H1 (cell line): ENCODE measurements at regions not wholly inside any gene's neighbourhood (a gene's known extent, or its start where the extent isn't known, plus 50 kb on each side); places are given as distances from the start of the nearest gene placed in this dataset.

ENCODE experiments used
- CTCF ChIA-PET: fragments of 300-600 bp; sonication (Branson Sonifier 250); formaldehyde crosslinking; loops from one replicate; lab custom pipeline; 2021; ENCODE audit not compliant: partially characterized antibody; lab: Charles Lee
- POLR2A ChIA-PET: fragments of 300-600 bp; sonication (Branson Sonifier 250); formaldehyde crosslinking; loops from one replicate; lab custom pipeline; 2021; ENCODE audit warnings: inconsistent platforms; ENCODE audit not compliant: partially characterized antibody; lab: Charles Lee
- DNase-seq, 2 experiments: peaks; one replicate each; pipeline versions ENCODE4 v3.0.0 to v3.0.0-alpha.2; 2010 to 2022; ENCODE audit warnings: low spot score in 2 of 2, low read depth in 1 of 2, mixed read lengths in 1 of 2
- FAIRE-seq: peaks from 2 replicates; lab custom pipeline; 2011; peaks lifted over from hg19 to GRCh38; lab: Jason Lieb, UNC
- H2AFZ ChIP-seq: 2 replicates; pipeline ENCODE4 v1.8.1; 2012; ENCODE audit warnings: low read length, inconsistent platforms
- H2AK5ac ChIP-seq: 2 replicates; pipeline ENCODE4 v1.6.1; 2013; ENCODE audit warnings: low read depth, low read length
- H2BK120ac ChIP-seq: replicated peaks from 2 replicates; pipeline ENCODE3; 2013; ENCODE audit warnings: low read depth, low read length, inconsistent platforms
- H2BK12ac ChIP-seq: 2 replicates; pipeline ENCODE4 v1.6.1; 2013; ENCODE audit warnings: low read depth, low read length
- H2BK15ac ChIP-seq: 2 replicates; pipeline ENCODE4 v1.6.1; 2013; ENCODE audit warnings: low read length
- H2BK20ac ChIP-seq: 2 replicates; pipeline ENCODE4 v1.6.1; 2013; ENCODE audit warnings: low read length
- H2BK5ac ChIP-seq: 2 replicates; pipeline ENCODE4 v1.6.1; 2013; ENCODE audit warnings: low read depth, low read length
- H3K14ac ChIP-seq: 2 replicates; pipeline ENCODE4 v1.6.1; 2013; ENCODE audit warnings: inconsistent platforms; ENCODE audit not compliant: insufficient read length
- H3K18ac ChIP-seq: 2 replicates; pipeline ENCODE4 v1.6.1; 2013; ENCODE audit warnings: low read length; ENCODE audit errors: extremely low read depth
- H3K23ac ChIP-seq: 2 replicates; pipeline ENCODE4 v1.6.1; 2013; ENCODE audit warnings: inconsistent platforms; ENCODE audit not compliant: insufficient read length
- H3K23me2 ChIP-seq: 2 replicates; pipeline ENCODE4 v1.6.1; 2013; ENCODE audit warnings: low read depth, low read length
- H3K27ac ChIP-seq: 2 replicates; pipeline ENCODE4 v1.6.1; 2011; ENCODE audit warnings: low read depth, low read length, inconsistent platforms
- H3K27me3 ChIP-seq, 4 experiments: replicated peaks in 1 of 4; 1 replicate in 1 of 4; 2 replicates in 3 of 4; pipeline versions ENCODE4 v1.6.1 to v1.8.1; 2011 to 2013; ENCODE audit warnings: low read length in 3 of 4, mild to moderate bottlenecking in 3 of 4, inconsistent platforms in 2 of 4, mixed read lengths in 2 of 4, moderate library complexity in 1 of 4; ENCODE audit not compliant: control insufficient read depth in 3 of 4, insufficient read depth in 3 of 4; ENCODE audit errors: extremely low read depth in 1 of 4
- H3K36me3 ChIP-seq, 4 experiments: 2 replicates each; pipeline versions ENCODE4 v1.6.1 to v1.8.1; 2011 to 2013; ENCODE audit warnings: mild to moderate bottlenecking in 4 of 4, low read length in 3 of 4, moderate library complexity in 2 of 4, control low read depth in 1 of 4, inconsistent platforms in 1 of 4; ENCODE audit not compliant: insufficient read depth in 4 of 4, control insufficient read depth in 2 of 4
- H3K4ac ChIP-seq: replicated peaks from 2 replicates; pipeline ENCODE3; 2013; ENCODE audit warnings: low read length, low read depth, mixed read lengths, inconsistent platforms; ENCODE audit not compliant: insufficient read length
- H3K4me1 ChIP-seq, 4 experiments: replicated peaks in 1 of 4; 1 replicate in 1 of 4; 2 replicates in 3 of 4; pipeline versions ENCODE4 v1.6.1 to v1.8.1; 2011 to 2013; ENCODE audit warnings: low read length in 3 of 4, inconsistent platforms in 2 of 4, mixed read lengths in 1 of 4; ENCODE audit not compliant: insufficient read depth in 4 of 4, control insufficient read depth in 3 of 4
- H3K4me2 ChIP-seq, 2 experiments: 2 replicates each; pipeline versions ENCODE4 v1.6.1 to v1.8.1; 2011 to 2013; ENCODE audit warnings: low read depth in 2 of 2, low read length in 2 of 2, control low read depth in 1 of 2, inconsistent platforms in 1 of 2, mild to moderate bottlenecking in 1 of 2; ENCODE audit not compliant: insufficient read depth in 1 of 2
- H3K4me3 ChIP-seq, 4 experiments: fragments of 200-600, 300-600 bp in 1 of 4; sonication (generic), shearing (Covaris generic), sonication (Bioruptor Twin) in 1 of 4; 2 replicates each; pipeline versions ENCODE4 v1.5.1 to v1.8.1; 2011 to 2016; ENCODE audit warnings: low read length in 4 of 4, low read depth in 3 of 4, control low read depth in 2 of 4, inconsistent platforms in 2 of 4, mild to moderate bottlenecking in 2 of 4, mixed read lengths in 1 of 4, moderate library complexity in 1 of 4; ENCODE audit not compliant: insufficient read depth in 2 of 4; ENCODE audit errors: extremely low read depth in 1 of 4
- H3K56ac ChIP-seq: replicated peaks from 2 replicates; pipeline ENCODE3; 2013; ENCODE audit warnings: low read depth, mild to moderate bottlenecking, mixed read lengths, low read length, inconsistent platforms; ENCODE audit not compliant: insufficient read length
- H3K79me1 ChIP-seq: 2 replicates; pipeline ENCODE4 v1.6.1; 2013; ENCODE audit warnings: low read depth, low read length, control low read depth
- H3K79me2 ChIP-seq, 2 experiments: 2 replicates each; pipeline versions ENCODE4 v1.6.1 to v1.8.1; 2012 to 2013; ENCODE audit warnings: low read length in 2 of 2, mild to moderate bottlenecking in 2 of 2, inconsistent platforms in 1 of 2; ENCODE audit not compliant: insufficient read depth in 2 of 2, control insufficient read depth in 1 of 2
- H3K9ac ChIP-seq, 4 experiments: replicated peaks in 1 of 4; 1 replicate in 1 of 4; 2 replicates in 3 of 4; pipeline versions ENCODE4 v1.6.1 to v1.8.1; 2011 to 2013; ENCODE audit warnings: low read depth in 3 of 4, low read length in 3 of 4, control low read depth in 2 of 4, mild to moderate bottlenecking in 2 of 4, moderate library complexity in 2 of 4, inconsistent platforms in 1 of 4; ENCODE audit errors: extremely low read depth in 1 of 4
- H3K9me3 ChIP-seq, 2 experiments: 2 replicates each; pipeline versions ENCODE4 v1.6.1 to v1.8.1; 2012 to 2013; ENCODE audit warnings: mild to moderate bottlenecking in 2 of 2, moderate library complexity in 2 of 2, control low read depth in 1 of 2, inconsistent platforms in 1 of 2, low read depth in 1 of 2, low read length in 1 of 2, mixed read lengths in 1 of 2; ENCODE audit not compliant: insufficient read depth in 2 of 2
- H4K20me1 ChIP-seq, 2 experiments: replicated peaks in 1 of 2; 2 replicates each; pipeline versions ENCODE3 to v1.8.1; 2011 to 2013; ENCODE audit warnings: inconsistent platforms in 2 of 2, low read length in 2 of 2, mild to moderate bottlenecking in 1 of 2; ENCODE audit not compliant: insufficient read depth in 2 of 2, control insufficient read depth in 1 of 2
- H4K5ac ChIP-seq: 2 replicates; pipeline ENCODE4 v1.6.1; 2013; ENCODE audit warnings: low read length, low read depth, mixed read lengths, inconsistent platforms; ENCODE audit not compliant: insufficient read length
- H4K8ac ChIP-seq: 2 replicates; pipeline ENCODE4 v1.8.0; 2013; ENCODE audit warnings: mild to moderate bottlenecking, moderate library complexity, low read length, inconsistent platforms; ENCODE audit not compliant: insufficient read depth; ENCODE audit errors: extremely low read depth
- H4K91ac ChIP-seq: replicated peaks from 2 replicates; pipeline ENCODE3; 2013; ENCODE audit warnings: low read length, mixed read lengths, inconsistent platforms; ENCODE audit not compliant: insufficient read length
- EGR1 ChIP-seq: IDR thresholded peaks from 2 replicates; pipeline ENCODE4 v1.6.1; 2011; ENCODE audit warnings: low read depth, low read length, borderline replicate concordance
- JUN ChIP-seq: IDR thresholded peaks from 2 replicates; pipeline ENCODE4 v1.6.1; 2011; ENCODE audit warnings: low read depth, mild to moderate bottlenecking, improper control_type of control experiment, low read length
- JUND ChIP-seq: IDR thresholded peaks from 2 replicates; pipeline ENCODE4 v1.6.1; 2011; ENCODE audit warnings: mild to moderate bottlenecking, improper control_type of control experiment, low read length
- KDM1A ChIP-seq: fragments of 200-600, 300-600 bp; sonication (generic); IDR thresholded peaks from 2 replicates; pipeline ENCODE4 v1.7.1; 2016; ENCODE audit warnings: mild to moderate bottlenecking, low read length, borderline replicate concordance
- KDM4A ChIP-seq: IDR thresholded peaks from one replicate; pipeline ENCODE4 v1.7.1; 2012; ENCODE audit warnings: low read depth, mild to moderate bottlenecking, moderate library complexity, low read length, inconsistent platforms; ENCODE audit not compliant: severe bottlenecking
- NANOG ChIP-seq: IDR thresholded peaks from 2 replicates; pipeline ENCODE4 v1.6.1; 2011; ENCODE audit warnings: low read length, low read depth, mild to moderate bottlenecking, inconsistent platforms; ENCODE audit not compliant: insufficient read depth, poor library complexity, severe bottlenecking
- NRF1 ChIP-seq: IDR thresholded peaks from 2 replicates; pipeline ENCODE4 v1.6.1; 2011; ENCODE audit warnings: mild to moderate bottlenecking, low read depth, low read length, improper control_type of control experiment
- RFX5 ChIP-seq: IDR thresholded peaks from 2 replicates; pipeline ENCODE4 v1.6.1; 2011; ENCODE audit warnings: low read depth, low read length, improper control_type of control experiment, borderline replicate concordance
- RNF2 ChIP-seq: fragments of 200-900, 300-1000 bp; sonication (generic); IDR thresholded peaks from 2 replicates; pipeline ENCODE4 v1.7.1; 2016; ENCODE audit warnings: borderline replicate concordance, low read depth, mild to moderate bottlenecking, antibody characterized with exemption, low read length; ENCODE audit not compliant: poor library complexity, severe bottlenecking; ENCODE audit errors: missing control alignments
- SIN3A ChIP-seq, 2 experiments: IDR thresholded peaks in 1 of 2; conservative IDR thresholded peaks in 1 of 2; 2 replicates each; pipeline ENCODE4 v1.6.1; 2011 to 2012; ENCODE audit warnings: low read length in 2 of 2, improper control_type of control experiment in 1 of 2, low read depth in 1 of 2, mild to moderate bottlenecking in 1 of 2
- SRF ChIP-seq: IDR thresholded peaks from 2 replicates; pipeline ENCODE4 v1.6.1; 2011; ENCODE audit warnings: mild to moderate bottlenecking, low read depth, low read length, moderate library complexity
- TBP ChIP-seq: IDR thresholded peaks from 2 replicates; pipeline ENCODE4 v1.6.1; 2011; ENCODE audit warnings: low read depth, low read length, improper control_type of control experiment
- YY1 ChIP-seq: IDR thresholded peaks from 2 replicates; pipeline ENCODE4 v1.6.1; 2011; ENCODE audit warnings: low read depth, mild to moderate bottlenecking, low read length
- ZNF274 ChIP-seq: IDR thresholded peaks from 2 replicates; pipeline ENCODE4 v1.7.0; 2012; ENCODE audit warnings: low read length, borderline replicate concordance; ENCODE audit errors: extremely low read depth
- WGBS, 2 experiments: shearing (Covaris generic) in 1 of 2; methylation state at CpG; one replicate each; pipeline versions ENCODE4 v1.1.6 to v1.1.7; 2013 to 2015; ENCODE audit warnings: low lambda C conversion rate in 2 of 2, mixed read lengths in 2 of 2, inconsistent platforms in 1 of 2, low coverage in 1 of 2, missing lambda C conversion rate in 1 of 2; ENCODE audit not compliant: insufficient replicate concordance in 2 of 2, insufficient coverage in 1 of 2, insufficient read length in 1 of 2; ENCODE audit errors: extremely low coverage in 1 of 2, missing lambda C conversion rate in 1 of 2; 5-methylcytosine and 5-hydroxymethylcytosine counted together

GRCh38 chr10:4029866-4030265, 244.9 kb upstream of the KLF6 start:
- Histone ChIP-seq H4K20me1 (no peaks in the 10 kb centered on the region), H3K27me3 (no peaks in the 10 kb centered on the region), H4K8ac (no peak overlapping the region), H3K4me1 (no peaks in the 10 kb centered on the region), H2BK15ac (no peak overlapping the region), H2BK120ac (no peak overlapping the region), H3K79me2 (no peaks in the 10 kb centered on the region), H3K4ac (no peak overlapping the region), H3K36me3 (no peaks in the 10 kb centered on the region), H2AK5ac (no peak overlapping the region), H3K9ac (no peak overlapping the region), H2BK20ac (no peak overlapping the region), H3K23ac (no peak overlapping the region), H4K91ac (no peak overlapping the region), H3K23me2 (no peaks in the 10 kb centered on the region), H2BK5ac (no peak overlapping the region), H3K9me3 (no peaks in the 10 kb centered on the region), H3K4me3 (no peak overlapping the region), H4K5ac (no peak overlapping the region), H3K79me1 (no peaks in the 10 kb centered on the region), H3K4me2 (no peak overlapping the region), H3K14ac (no peak overlapping the region), H3K56ac (no peak overlapping the region), H2BK12ac (no peak overlapping the region), H3K27ac (no peak overlapping the region), H3K18ac (no peak overlapping the region), H2AFZ (peak overlapping the region; percentile 64; the same call in 1 of the 2 replicates)
- no peak for TF ChIP-seq NANOG
- TF ChIP-seq KDM4A, result no peak
- no peak for TF ChIP-seq RNF2
- no peak for TF ChIP-seq EGR1
- no peak for TF ChIP-seq YY1
- no peak for TF ChIP-seq NRF1
- no peak for TF ChIP-seq SIN3A (conservative IDR thresholded peaks at IDR 0.05 in 1 of 2, IDR thresholded peaks at IDR 0.05 in 1 of 2; ENCODE audit: low read depth in 1 of 2, low read length in 2 of 2)
- no peak for TF ChIP-seq JUND
- no peak for TF ChIP-seq TBP
- no peak for TF ChIP-seq KDM1A
- no peak for TF ChIP-seq JUN
- no peak for TF ChIP-seq SRF
- no peak for TF ChIP-seq ZNF274
- TF ChIP-seq RFX5, result no peak
- DNase-seq (no peak), FAIRE-seq (no peak)
- WGBS, 2 experiments, result 99% methylated on average over 8 of the region's 8 CpGs; no CpG with 5 or more reads in 1 of the 2 experiments
- ChIA-PET POLR2A (no interaction called here), CTCF (no interaction called here)
